Gastrocnemius medialis (tissue), 4 donors: ENCODE measurements at regions not wholly inside any gene's neighbourhood (a gene's known extent, or its start where the extent isn't known, plus 50 kb on each side); places are given as distances from the start of the nearest gene placed in this dataset.
"Not testable (repeated sequence)": the region's sequence is repeated elsewhere in the genome, so short reads cannot be mapped to it uniquely, and the experiment has no call there.

Source experiments
- CTCF ChIP-seq, 5 experiments: fragments of 450-650 bp in 3 of 5; fragments of 200-600 bp in 2 of 5; sonication (generic) in 2 of 5; IDR thresholded peaks in 4 of 5; conservative IDR thresholded peaks in 1 of 5; 1 replicate in 4 of 5; 2 replicates in 1 of 5; pipeline ENCODE4 v1.5.1; 2016 to 2019; ENCODE audit warnings: antibody characterized with exemption in 5 of 5, mild to moderate bottlenecking in 3 of 5, moderate library complexity in 3 of 5
- POLR2A ChIP-seq, 2 donors: fragments of 450-650 bp; IDR thresholded peaks; one replicate each; pipeline ENCODE4 v1.6.1; 2017; ENCODE audit warnings: antibody characterized with exemption in 2 of 2, mild to moderate bottlenecking in 2 of 2, moderate library complexity in 2 of 2

GRCh38 chr3:144984481-144984880 is 1012.9 kb downstream of the DIPK2A start:
- not testable (repeated sequence) for TF ChIP-seq CTCF (IDR thresholded peaks at IDR 0.05 in 4 of 5, conservative IDR thresholded peaks at IDR 0.05 in 1 of 5); POLR2A (IDR thresholded peaks at IDR 0.05)
